ENCODE measurements at regions not wholly inside any gene's neighbourhood (a gene's known extent, or its start where the extent isn't known, plus 50 kb on each side); places are given as distances from the start of the nearest gene placed in this dataset.
A peak's percentile ranks its signal among the peaks of the same experiment; 100 is the strongest.
"Not testable (repeated sequence)": the region's sequence is repeated elsewhere in the genome, so short reads cannot be mapped to it uniquely, and the experiment has no call there.

DNA sequence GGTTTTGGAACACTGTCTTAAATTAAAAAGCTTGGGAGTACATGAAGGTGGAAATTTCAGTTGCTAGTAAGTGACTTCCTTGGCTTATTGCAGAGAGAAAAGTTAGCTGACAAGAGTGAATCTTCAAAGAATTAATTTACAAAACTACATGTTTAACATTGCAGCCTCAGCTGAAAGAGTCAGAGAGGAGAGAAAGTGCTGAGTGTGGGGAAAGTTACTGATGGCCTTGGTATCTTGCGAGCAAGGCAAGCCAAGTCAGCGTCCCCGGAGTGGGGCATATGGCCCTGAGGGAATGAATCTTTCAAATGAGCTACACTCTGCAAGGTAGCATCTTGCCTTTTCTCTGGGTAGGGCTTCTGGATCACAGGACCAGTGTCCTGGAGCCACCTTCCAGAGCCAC is 131.3 kb downstream of the LPIN1 start:
- no peak for DNase-seq (ENCODE audit: low spot score)
- FAIRE-seq = no peak

DNA sequence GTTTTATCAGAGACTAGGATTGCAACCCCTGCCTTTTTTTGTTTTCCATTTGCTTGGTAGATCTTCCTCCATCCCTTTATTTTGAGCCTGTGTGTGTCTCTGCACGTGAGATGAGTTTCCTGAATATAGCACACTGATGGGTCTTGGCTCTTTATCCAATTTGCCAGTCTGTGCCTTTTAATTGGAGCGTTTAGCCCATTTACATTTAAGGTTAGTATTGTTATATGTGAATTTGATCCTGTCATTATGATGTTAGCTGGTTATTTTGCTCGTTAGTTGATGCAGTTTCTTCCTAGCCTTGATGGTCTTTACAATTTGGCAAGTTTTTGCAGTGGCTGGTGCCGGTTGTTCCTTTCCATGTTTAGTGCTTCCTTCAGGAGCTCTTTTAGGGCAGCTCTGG is 138.8 kb downstream of the LPIN1 start:
- not testable (repeated sequence) for DNase-seq (ENCODE audit: low spot score); FAIRE-seq

DNA sequence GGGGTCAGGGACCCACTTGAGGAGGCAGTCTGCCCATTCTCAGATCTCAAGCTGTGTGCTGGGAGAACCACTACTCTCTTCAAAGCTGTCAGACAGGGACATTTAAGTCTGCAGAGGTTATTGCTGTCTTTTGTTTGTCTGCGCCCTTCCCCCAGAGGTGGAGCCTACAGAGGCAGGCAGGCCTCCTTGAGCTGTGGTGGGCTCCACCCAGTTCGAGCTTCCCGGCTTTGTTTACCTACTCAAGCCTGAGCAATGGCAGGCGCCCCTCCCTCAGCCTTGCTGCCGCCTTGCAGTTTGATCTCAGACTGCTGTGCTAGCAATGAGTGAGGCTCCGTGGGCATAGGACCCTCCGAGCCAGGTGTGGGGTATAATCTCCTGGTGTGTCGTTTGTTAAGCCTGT is 140.5 kb downstream of the LPIN1 start:
- not testable (repeated sequence) for FAIRE-seq

DNA sequence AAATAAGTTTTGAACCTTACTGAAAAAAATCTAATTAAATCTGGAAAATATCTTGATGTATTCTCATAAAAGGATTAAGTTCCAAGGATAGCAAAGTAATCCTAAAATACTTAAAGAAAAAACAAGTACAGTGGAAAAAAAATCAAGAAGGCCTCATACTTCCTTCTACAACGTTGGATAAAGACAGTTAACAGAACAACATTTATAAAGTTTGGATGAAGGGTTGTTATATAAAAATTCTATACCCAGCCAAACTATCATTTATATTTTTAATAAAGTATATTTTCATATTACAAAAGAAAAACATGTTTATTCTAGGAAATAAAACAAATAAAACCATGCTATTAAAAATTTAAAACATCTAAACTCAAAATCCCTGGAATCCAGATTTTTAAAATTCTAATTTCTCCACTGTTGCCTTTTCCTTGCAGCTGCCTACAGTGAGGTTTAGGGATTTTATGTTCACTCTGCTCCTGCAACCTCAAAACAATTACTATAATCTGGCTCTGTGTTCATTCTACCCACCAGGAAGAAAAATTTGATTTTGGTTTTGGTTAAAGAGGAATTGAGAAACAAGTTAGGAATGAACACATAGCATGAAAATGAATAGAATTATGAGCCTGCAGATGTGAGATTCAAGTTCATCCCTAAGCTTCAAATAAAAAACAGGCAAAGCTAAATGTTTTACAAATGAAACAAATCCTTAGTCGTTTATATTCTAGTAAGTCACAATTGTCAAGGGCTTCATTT is 142.8 kb downstream of the LPIN1 start:
- no peak for DNase-seq (ENCODE audit: low spot score)
- FAIRE-seq = no peak

More for the DNA sequence above, 140.5 kb downstream of the LPIN1 start:
- DNase-seq (ENCODE audit: low spot score) = not testable (repeated sequence)

DNA sequence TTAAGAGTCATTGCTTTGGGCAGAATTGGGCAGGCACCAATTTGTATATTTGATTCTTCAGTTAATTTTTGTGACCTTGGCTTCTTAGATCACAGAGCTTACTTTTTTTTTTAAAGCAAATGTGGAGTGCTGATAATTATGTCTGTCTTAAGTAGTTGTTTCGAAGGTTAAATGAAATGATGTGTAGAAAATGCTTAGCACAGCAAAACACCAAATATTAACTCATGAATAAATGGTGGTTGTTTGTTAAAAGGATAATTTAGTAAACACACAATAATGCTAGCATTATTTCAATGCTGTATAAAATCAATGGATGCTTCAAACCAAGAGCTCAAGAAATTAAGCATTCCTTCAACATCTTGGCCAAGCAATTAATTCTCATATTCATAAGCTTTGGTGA is 143.4 kb downstream of the LPIN1 start:
- DNase-seq (ENCODE audit: low spot score) = no peak
- FAIRE-seq = no peak

DNA sequence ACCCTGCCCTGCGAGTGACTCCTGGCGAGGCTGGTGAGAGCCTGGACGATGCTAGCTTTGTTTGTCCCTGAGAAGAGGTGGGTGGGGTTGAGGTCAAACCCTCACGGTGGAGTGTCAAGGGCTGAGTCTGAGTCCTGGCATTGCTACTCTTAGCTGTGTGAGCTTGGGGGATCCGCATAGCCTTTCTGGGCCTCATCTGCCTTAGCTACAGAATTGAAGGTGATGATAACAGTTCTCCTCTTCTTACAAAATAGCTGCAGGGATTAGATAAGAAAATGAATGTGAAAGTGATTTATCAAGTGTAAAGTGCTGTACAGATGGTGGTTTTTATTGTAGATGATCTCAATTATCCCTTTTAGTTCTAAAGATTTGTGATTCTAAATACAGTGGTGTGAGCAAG is 144.6 kb downstream of the LPIN1 start:
- DNase-seq (ENCODE audit: low spot score) (no peak), FAIRE-seq (no peak)

DNA sequence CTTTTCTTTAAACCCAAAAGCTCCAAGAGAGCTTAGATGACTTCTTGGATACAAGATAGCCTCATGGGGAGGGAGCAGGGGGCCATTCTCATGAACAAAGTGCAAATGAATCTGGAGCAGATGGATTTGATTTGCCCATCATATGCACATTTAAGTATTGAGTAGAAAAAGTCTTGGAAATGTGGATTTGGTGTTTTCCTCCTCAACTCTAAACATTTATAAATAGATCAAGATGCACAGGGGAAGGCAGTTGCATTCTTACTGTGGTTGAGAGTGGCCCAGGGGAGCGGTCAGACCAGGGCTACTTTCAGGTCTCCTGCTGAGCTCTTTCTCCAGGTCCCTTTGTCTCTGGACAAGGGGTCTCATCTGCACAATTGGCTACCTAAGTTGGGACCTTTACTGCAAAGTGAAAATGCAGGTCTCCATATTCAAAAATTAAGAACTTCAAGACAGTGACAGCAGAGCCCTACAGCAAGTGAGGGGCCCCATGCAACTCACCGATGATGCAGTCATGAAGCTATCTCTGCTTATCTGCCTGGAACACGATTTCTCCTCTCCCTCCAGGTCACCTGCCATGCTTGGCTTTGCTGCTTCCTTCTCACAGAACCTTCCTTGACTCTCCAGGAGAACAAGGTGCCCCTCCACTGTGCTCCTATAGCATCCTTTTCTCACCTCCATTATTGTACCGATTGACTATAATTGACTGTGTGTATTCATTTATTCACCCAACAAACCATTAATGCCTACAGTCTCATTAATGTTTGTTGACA is 145.4 kb downstream of the LPIN1 start:
- FAIRE-seq (no peak), DNase-seq (ENCODE audit: low spot score) (no peak)

DNA sequence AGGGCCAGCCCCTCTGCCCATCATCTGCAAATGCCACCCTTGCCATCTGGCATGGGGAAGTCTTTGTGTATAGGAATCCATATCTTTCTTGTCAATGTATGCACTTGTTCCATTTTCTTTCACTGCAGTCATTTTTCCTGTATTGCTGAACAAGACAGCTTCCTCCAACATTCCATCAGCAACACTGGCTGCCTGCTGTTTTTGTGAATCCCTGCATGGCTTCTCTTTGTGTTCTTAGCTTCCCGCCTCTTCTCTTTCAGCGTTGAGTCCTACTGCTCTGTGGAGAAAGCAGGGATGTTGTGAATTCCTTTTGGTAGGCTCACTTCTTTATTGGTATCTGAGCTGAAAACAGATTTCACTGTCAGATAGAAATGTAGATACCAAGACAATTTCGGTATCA is 150.0 kb downstream of the LPIN1 start:
- FAIRE-seq (no peak), DNase-seq (ENCODE audit: low spot score) (no peak)

DNA sequence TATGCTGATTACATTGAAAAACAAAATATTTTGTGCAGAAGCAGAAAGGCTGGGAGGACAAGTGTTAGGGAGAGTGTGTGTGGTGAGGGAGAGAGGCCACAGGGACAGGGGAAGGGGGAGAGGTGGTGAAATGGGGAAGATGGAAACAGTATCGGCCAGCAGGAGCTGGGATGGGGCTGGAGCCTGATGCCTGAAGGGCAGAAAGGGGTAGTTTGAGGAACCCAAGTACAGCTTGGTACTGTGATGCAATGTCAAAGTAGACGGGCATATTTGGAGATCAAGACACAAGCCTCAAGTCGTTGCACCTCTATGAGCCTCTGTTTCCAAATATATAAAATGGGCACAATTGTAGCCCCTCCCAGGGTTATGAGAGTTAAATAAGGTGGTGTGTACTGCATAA is 152.1 kb downstream of the LPIN1 start:
- DNase-seq (ENCODE audit: low spot score) (no peak), FAIRE-seq (peak; percentile 27)

DNA sequence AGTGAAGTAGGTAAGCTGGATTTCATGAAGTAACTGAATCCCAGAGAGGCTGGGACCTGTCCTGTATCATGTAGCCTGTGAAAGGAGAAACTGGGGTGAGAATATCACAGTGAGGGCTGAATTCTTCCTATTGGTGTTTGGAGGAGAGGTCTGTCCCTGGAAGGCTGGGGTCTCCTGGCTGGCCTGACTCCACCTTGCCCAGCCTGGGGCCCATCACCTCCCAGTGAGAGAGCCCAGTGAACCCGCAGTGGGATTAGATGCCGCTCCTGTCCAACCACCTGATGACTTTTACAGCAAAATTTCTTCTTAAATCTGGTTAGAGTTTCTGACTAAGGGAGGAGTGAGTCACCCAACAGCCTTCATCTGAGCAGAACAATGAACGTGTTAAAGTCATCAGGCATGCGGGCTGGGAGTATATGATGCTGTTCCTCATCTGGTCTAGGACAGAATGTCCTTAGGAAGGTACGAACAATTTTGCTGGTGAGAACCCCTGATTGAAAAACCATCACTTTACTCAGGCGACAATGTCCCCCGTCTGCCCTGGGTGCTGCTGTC is 152.9 kb downstream of the LPIN1 start:
- DNase-seq (ENCODE audit: low spot score) = peak; percentile 44
- no peak for FAIRE-seq

DNA sequence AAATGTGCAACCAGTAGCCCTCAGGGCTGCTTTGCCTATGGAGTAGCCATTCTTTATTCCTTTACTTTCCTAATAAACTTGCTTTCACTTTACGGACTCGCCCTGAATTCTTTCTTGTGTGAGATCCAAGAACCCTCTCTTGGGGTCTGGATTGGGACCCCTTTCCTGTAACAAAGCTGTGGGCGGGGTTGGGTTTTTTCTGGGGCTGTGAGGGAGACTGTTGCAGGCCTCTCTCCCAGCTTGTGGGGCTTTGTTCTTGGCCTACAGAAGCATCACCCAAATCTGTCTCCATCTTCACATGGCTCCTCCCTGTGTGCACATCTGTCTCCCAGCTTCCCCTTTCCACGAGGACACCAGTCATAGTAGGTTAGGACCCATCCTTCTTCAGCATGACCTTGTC is 154.5 kb downstream of the LPIN1 start:
- not testable (repeated sequence) for DNase-seq (ENCODE audit: low spot score)
- peak; percentile 5 for FAIRE-seq

DNA sequence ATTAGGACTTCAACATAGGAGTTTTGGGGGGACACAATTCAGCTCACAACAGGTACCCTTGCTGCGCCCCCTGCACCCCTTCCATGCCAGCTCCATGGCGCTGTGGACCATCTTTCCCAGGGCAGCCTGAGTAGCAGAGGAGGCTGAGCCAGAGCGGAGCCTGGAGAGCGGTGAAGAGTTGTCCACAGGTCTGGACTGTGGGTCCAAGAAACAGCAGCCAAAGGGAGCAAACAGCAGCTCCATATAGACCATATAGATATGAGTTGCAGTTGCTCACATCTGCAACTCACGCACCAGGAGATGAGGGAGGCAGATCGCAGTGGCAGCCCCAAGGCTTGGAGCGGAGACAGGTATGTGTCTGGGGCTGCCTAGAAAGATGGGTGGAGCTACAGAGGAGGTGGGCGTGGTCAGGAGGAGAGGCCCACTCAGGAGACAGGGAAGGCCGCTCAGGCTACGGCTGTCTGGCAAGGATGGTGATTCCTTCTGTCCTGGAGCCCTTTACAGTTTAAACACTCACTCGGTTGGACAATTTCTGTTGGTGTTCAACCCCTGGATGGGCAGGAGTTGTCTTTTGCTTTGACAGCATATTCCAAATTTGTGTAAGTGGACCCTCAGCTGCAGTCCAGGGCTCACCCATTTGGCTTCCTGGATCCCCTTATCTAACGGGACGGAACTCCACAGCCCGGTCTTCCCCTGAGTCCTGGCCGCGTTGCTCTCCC is 155.1 kb downstream of the LPIN1 start:
- DNase-seq (ENCODE audit: low spot score) (no peak), FAIRE-seq (no peak)

DNA sequence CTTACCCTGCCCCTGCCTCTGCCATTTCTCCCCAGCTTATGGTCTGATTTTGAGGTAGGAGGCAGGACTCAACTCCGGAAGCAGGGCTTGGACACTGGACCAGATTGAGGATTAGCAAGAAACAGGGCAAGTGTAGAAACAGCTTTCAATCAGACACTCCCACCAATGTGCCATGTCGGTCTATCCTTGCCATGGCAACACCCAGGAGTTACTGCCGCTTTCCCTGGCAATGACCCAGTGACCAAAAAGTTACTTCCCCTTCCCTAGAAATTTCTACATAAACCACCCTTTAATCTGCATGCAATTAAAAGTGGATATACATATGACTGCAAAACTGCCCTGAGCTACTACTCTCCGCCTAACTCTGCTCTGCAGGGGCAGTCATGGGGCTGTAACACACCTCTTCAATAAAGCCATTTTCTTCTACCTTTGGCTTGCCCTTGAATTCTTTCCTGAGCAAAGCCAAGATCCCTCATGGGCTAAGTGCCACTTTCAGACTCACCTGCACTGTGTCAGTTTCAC is 156.7 kb downstream of the LPIN1 start:
- no peak for DNase-seq (ENCODE audit: low spot score)
- FAIRE-seq = no peak

DNA sequence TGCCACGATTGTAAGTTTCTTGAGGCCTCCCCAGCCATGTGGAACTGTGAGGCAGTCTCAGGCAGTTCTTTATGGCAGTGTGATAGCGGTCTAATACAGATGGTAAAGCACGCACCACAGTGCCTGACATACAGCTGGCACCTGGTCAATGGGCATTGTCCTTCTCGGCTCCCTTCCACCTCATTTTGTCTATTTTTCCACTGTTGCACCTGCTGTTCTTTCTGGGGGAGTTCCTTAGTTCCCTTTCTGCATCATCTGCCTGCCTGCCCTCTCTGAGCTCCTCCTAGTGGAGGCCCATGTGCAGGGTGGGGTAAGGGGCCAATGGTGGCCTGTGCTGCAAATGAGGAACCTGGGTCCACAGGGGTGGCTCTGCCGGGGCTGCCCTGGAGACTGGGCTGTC is 157.6 kb downstream of the LPIN1 start:
- DNase-seq (ENCODE audit: low spot score) (no peak), FAIRE-seq (no peak)

DNA sequence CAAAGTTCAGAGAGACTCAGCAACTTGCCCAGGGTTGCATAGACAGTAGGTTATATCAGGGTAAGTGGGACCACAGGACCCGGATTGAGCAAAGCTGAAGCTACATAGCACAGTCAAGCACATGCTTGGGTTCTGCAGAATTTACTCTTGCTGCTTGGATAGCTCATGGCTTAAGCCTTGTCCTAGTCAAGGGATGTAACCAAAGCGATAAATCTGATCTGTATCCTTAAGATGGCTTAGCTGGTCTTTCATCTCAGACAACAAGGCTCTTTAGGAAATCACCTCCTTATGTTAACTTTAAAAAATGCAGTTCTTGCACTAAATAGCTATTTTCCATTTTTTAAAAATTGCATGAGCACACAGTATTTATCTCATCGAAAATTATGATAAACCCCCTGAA is 158.5 kb downstream of the LPIN1 start:
- FAIRE-seq = no peak
- no peak for DNase-seq (ENCODE audit: low spot score)

DNA sequence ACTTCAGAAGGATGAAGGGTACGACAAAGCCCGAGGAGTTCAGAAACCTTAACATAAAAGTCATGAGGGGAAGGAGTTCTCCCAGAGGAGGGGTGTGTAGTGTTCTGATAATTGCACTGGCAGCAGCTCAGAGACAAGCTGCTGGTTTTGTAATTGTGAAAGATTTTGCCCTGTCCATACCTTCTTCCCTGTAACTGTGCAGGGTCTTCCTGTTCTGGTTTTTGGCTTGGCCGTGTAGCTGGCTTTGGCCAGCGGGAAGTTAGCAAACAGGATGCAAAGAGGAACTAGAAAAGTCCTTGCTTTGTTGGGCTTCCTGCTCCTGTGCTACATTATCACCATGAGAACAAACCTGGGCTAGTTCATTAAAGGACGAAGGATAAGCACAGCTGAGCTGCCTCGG is 160.8 kb downstream of the LPIN1 start:
- DNase-seq (ENCODE audit: low spot score) (no peak), FAIRE-seq (no peak)

DNA sequence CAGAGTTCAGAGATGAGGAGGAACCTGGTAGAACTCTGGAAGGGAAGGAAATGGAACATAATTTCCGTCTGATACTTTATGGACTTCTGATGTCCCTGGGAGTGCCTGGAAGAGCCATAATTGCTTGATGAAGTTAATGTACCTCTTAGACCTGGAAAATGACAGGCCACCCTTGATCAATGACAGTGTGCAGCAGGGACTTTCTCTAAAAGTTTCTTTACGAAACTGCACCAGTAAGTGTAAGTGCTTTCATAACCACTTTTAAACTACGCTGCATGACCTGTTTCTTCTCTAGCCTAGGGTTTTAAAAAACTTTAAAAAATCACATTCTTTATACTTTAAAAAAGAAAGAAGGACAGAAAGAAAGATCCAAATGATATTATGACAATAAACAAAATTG is 164.5 kb downstream of the LPIN1 start:
- no peak for DNase-seq (ENCODE audit: low spot score)

DNA sequence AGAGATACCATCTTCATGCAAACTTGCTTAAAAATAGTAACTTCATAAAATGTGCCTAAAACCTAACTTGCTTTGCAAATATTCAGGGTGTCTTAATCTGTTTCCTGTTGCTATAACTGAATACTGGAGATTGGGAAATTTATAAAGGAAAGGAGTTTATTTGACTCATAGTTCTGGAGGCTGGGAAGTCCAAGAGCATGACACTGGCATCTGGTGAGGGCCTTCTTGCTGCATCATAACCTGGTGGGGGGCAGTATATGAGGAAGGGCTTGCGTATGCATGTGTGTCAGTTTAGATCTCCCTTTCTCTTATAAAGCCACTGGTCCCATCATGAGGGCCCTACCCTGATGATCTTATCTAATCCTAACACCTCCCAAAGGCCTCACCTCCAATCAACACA is 166.5 kb downstream of the LPIN1 start:
- FAIRE-seq (no peak), DNase-seq (ENCODE audit: low spot score) (no peak)

More for the DNA sequence above, 164.5 kb downstream of the LPIN1 start:
- no peak for FAIRE-seq

DNA sequence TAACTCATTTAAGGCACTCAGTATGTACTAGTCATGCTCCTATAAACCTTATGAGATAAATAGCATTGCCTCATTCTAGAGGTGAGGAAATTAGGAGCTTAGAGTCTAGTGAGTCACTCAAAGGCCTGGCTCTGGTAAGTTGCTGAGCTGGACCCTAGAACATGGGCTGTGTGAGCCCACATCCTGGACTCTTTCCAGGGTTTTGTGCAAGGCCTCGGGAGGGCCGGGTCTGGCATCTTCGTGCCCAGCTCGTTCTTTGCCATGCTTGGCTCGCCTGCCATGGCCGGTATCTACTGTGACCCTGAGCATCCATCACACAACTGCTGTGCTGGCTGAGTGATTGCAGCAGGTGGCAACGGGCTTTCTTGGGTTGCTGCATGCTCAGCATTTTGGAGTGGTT is 168.0 kb downstream of the LPIN1 start:
- no peak for DNase-seq (ENCODE audit: low spot score)
- FAIRE-seq = no peak

DNA sequence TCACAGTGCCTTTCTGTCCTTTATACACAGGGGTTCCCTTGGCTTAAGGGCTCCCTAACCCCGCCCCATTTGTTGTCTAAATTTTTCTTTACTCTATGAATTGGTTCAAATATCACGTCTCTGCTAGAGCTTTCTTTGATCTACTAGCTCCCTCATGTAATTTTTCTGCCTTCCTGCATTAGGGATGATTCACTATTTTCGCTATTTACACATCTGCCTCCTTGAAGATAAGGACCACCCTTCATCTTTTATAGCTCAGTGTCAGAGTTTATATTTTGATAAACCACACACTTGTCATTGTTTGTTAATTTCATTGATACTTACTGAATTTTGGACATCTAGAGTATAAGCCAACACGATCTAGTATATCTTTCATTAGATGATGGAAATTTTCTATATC is 169.2 kb downstream of the LPIN1 start:
- FAIRE-seq (no peak), DNase-seq (ENCODE audit: low spot score) (no peak)

DNA sequence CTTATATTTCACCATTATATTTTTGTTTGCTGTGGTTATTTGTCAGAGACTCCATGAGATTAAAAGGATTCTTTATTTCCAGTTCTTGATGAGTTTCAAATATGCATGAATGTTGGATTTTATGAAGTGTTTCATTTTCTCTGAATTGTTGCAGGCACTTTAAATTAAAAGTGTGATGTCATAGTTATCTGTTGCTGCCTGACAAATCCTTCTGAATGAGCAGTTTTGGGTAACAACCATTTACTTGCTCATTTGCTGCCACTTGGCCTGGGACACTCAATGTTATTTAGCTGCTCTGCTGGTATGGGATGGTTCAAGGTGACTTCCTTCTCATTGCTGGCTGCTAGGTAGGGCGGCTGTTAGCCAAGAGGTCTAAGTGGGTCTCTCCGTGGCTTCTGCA is 173.5 kb downstream of the LPIN1 start:
- DNase-seq (ENCODE audit: low spot score) (no peak), FAIRE-seq (no peak)

Data from urothelium cell line (cell line).